ENCODE measurements at regions not wholly inside any gene's neighbourhood (a gene's known extent, or its start where the extent isn't known, plus 50 kb on each side); places are given as distances from the start of the nearest gene placed in this dataset.

DNA sequence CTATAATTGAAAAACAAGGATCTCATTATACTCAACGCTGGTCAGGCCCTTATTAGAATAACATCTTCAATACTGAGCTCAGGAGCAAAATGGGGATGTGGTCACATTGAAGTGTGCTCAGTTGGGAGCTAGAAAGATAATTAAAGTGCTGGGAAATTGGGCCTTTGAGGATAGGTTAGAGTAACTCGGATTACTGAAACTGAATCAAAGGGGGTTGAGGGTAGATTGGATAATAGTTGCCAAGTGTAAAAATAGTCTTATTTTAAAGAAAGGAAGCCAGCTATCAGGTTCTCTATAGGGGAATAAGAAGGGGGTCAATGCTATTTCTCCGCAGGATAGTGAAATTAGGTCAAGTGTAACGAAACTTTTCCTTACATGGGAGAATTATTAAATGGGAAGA, 391.0 kb upstream of the PTPRD start:
- Histone ChIP-seq H3K4me2 (ENCODE audit: insufficient read depth, low read length) (no peak overlapping the region), H3K4me1 (ENCODE audit: insufficient read depth, low read length) (no peaks in the 10 kb centered on the region), H3K4me3 (ENCODE audit: low read depth in 1 of 2, low read length in 2 of 2) (no peak overlapping the region), H4K20me1 (ENCODE audit: insufficient read depth, low read length) (no peaks in the 10 kb centered on the region), H3K27ac (ENCODE audit: low read length) (no peak overlapping the region), H3K9ac (ENCODE audit: low read depth, low read length) (no peak overlapping the region), H2AFZ (ENCODE audit: low read depth, low read length) (no peak overlapping the region), H3K36me3 (ENCODE audit: insufficient read depth, low read length) (no peaks in the 10 kb centered on the region), H3K9me3 (ENCODE audit: insufficient read depth, low read length, severe bottlenecking) (no peaks in the 10 kb centered on the region), H3K79me2 (ENCODE audit: insufficient read depth, low read length) (no peaks in the 10 kb centered on the region), H3K27me3 (ENCODE audit: insufficient read depth, low read length, poor library complexity) (no peaks in the 10 kb centered on the region)
- DNase-seq (no peak), ATAC-seq (ENCODE audit: insufficient read depth, low read depth) (no peak)
- no peak for TF ChIP-seq EZH2 (IDR thresholded peaks at IDR 0.05; ENCODE audit: borderline replicate concordance, low read depth, low read length, severe bottlenecking)
- TF ChIP-seq, protein P1, sequence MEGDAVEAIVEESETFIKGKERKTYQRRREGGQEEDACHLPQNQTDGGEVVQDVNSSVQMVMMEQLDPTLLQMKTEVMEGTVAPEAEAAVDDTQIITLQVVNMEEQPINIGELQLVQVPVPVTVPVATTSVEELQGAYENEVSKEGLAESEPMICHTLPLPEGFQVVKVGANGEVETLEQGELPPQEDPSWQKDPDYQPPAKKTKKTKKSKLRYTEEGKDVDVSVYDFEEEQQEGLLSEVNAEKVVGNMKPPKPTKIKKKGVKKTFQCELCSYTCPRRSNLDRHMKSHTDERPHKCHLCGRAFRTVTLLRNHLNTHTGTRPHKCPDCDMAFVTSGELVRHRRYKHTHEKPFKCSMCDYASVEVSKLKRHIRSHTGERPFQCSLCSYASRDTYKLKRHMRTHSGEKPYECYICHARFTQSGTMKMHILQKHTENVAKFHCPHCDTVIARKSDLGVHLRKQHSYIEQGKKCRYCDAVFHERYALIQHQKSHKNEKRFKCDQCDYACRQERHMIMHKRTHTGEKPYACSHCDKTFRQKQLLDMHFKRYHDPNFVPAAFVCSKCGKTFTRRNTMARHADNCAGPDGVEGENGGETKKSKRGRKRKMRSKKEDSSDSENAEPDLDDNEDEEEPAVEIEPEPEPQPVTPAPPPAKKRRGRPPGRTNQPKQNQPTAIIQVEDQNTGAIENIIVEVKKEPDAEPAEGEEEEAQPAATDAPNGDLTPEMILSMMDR (IDR thresholded peaks at IDR 0.05; ENCODE audit: borderline replicate concordance, extremely low read depth, low read length, poor library complexity, severe bottlenecking): no peak

DNA sequence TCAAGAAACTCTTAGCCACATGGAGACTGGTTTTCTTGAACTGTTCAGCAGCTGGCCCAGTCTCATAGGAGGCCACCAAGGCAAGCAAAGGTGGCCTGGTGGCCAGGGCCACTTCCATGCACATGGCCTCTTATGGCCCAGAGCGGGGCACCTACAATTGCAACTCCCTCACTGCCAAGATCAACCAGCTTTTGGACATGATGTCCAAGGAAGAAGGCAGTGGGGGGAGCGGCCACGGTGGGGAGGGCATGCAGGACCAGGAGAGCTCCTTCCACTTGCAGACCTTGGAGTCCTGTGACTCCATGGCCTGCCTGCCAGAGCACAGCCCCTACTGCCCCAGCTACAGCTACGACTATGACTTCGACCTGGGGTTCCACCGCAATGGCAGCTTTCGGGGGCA, 398.9 kb upstream of the PTPRD start:
- H3K9me3 ChIP-seq (ENCODE audit: insufficient read depth, low read length, severe bottlenecking): no peaks in the 10 kb centered on the region
- no peak for DNase-seq
- no peaks in the 10 kb centered on the region for H4K20me1 ChIP-seq (ENCODE audit: insufficient read depth, low read length)
- H3K27me3 ChIP-seq (ENCODE audit: insufficient read depth, low read length, poor library complexity): no peaks in the 10 kb centered on the region
- H3K4me3 ChIP-seq (ENCODE audit: low read depth in 1 of 2, low read length in 2 of 2): no peak overlapping the region
- no peaks in the 10 kb centered on the region for H3K79me2 ChIP-seq (ENCODE audit: insufficient read depth, low read length)
- H3K9ac ChIP-seq (ENCODE audit: low read depth, low read length): no peak overlapping the region
- no peaks in the 10 kb centered on the region for H3K36me3 ChIP-seq (ENCODE audit: insufficient read depth, low read length)
- TF ChIP-seq, protein P1 (IDR thresholded peaks at IDR 0.05; ENCODE audit: borderline replicate concordance, extremely low read depth, low read length, poor library complexity, severe bottlenecking): no peak
- no peak for TF ChIP-seq EZH2 (IDR thresholded peaks at IDR 0.05; ENCODE audit: borderline replicate concordance, low read depth, low read length, severe bottlenecking)
- H2AFZ ChIP-seq (ENCODE audit: low read depth, low read length): no peak overlapping the region
- no peak for ATAC-seq (ENCODE audit: insufficient read depth, low read depth)
- no peak overlapping the region for H3K27ac ChIP-seq (ENCODE audit: low read length)
- H3K4me1 ChIP-seq (ENCODE audit: insufficient read depth, low read length): no peaks in the 10 kb centered on the region
- no peak overlapping the region for H3K4me2 ChIP-seq (ENCODE audit: insufficient read depth, low read length)

DNA sequence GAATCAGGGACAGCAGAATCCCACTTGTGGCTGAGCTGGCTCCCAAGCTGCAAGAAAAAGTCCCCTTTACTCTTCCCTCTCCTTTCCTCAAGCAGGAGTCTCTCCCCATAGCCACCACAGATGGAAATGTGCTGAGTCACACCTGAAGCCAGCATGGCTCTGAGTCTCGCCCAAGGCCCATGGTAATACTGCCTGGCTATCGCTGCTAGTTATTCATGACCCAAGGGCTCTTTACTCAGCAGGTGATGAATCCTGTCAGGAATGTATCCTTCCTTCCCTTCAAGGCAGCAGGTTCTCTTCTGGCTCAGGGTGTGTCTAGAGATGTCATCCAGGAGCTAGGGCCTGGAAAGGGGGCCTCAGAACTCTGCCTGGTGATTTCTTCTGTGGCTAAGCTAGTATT, 403.3 kb upstream of the PTPRD start:
- no peaks in the 10 kb centered on the region for H3K4me1 ChIP-seq (ENCODE audit: insufficient read depth, low read length)
- ATAC-seq (ENCODE audit: insufficient read depth, low read depth) (no peak), DNase-seq (no peak)
- no peaks in the 10 kb centered on the region for H3K36me3 ChIP-seq (ENCODE audit: insufficient read depth, low read length)
- H3K9ac ChIP-seq (ENCODE audit: low read depth, low read length): no peak overlapping the region
- no peak overlapping the region for H2AFZ ChIP-seq (ENCODE audit: low read depth, low read length)
- H3K9me3 ChIP-seq (ENCODE audit: insufficient read depth, low read length, severe bottlenecking): no peaks in the 10 kb centered on the region
- no peaks in the 10 kb centered on the region for H4K20me1 ChIP-seq (ENCODE audit: insufficient read depth, low read length)
- TF ChIP-seq, protein P1 (IDR thresholded peaks at IDR 0.05; ENCODE audit: borderline replicate concordance, extremely low read depth, low read length, poor library complexity, severe bottlenecking): no peak
- no peak for TF ChIP-seq EZH2 (IDR thresholded peaks at IDR 0.05; ENCODE audit: borderline replicate concordance, low read depth, low read length, severe bottlenecking)
- no peaks in the 10 kb centered on the region for H3K79me2 ChIP-seq (ENCODE audit: insufficient read depth, low read length)
- no peaks in the 10 kb centered on the region for H3K27me3 ChIP-seq (ENCODE audit: insufficient read depth, low read length, poor library complexity)
- H3K4me2 ChIP-seq (ENCODE audit: insufficient read depth, low read length): no peak overlapping the region
- H3K4me3 ChIP-seq (ENCODE audit: low read depth in 1 of 2, low read length in 2 of 2): no peak overlapping the region
- H3K27ac ChIP-seq (ENCODE audit: low read length): no peak overlapping the region

DNA sequence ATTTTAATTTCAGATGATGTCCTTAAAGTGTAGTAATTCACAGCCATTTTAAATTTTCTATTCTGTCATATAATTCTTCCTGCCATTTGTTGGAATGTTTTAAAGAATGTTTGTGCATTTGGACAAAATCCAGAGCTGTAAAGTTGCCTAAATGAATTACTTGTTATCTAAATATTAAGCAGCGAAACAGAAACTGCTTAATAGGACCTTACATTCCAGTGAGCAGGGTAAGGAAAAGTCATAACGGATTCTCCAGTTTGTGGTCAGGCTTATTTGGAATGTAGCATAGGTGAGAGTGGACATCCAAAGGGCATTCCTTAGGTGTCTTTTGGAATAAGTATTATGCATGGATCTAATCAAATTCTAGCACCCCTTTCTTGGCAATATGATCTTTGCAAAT, 410.4 kb upstream of the PTPRD start:
- ATAC-seq (ENCODE audit: insufficient read depth, low read depth): no peak
- H3K27ac ChIP-seq (ENCODE audit: low read length): no peak overlapping the region
- no peaks in the 10 kb centered on the region for H3K79me2 ChIP-seq (ENCODE audit: insufficient read depth, low read length)
- no peak overlapping the region for H3K4me2 ChIP-seq (ENCODE audit: insufficient read depth, low read length)
- H2AFZ ChIP-seq (ENCODE audit: low read depth, low read length): no peak overlapping the region
- no peak overlapping the region for H3K4me3 ChIP-seq (ENCODE audit: low read depth in 1 of 2, low read length in 2 of 2)
- H3K4me1 ChIP-seq (ENCODE audit: insufficient read depth, low read length): no peaks in the 10 kb centered on the region
- no peaks in the 10 kb centered on the region for H3K27me3 ChIP-seq (ENCODE audit: insufficient read depth, low read length, poor library complexity)
- H4K20me1 ChIP-seq (ENCODE audit: insufficient read depth, low read length): no peaks in the 10 kb centered on the region
- no peak overlapping the region for H3K9ac ChIP-seq (ENCODE audit: low read depth, low read length)
- no peaks in the 10 kb centered on the region for H3K36me3 ChIP-seq (ENCODE audit: insufficient read depth, low read length)
- no peak for DNase-seq
- TF ChIP-seq EZH2 (IDR thresholded peaks at IDR 0.05; ENCODE audit: borderline replicate concordance, low read depth, low read length, severe bottlenecking): no peak
- TF ChIP-seq, protein P1 (IDR thresholded peaks at IDR 0.05; ENCODE audit: borderline replicate concordance, extremely low read depth, low read length, poor library complexity, severe bottlenecking): no peak
- H3K9me3 ChIP-seq (ENCODE audit: insufficient read depth, low read length, severe bottlenecking): no peaks in the 10 kb centered on the region
